Peyer's patch (tissue), 4 donors: ENCODE measurements at regions not wholly inside any gene's neighbourhood (a gene's known extent, or its start where the extent isn't known, plus 50 kb on each side); places are given as distances from the start of the nearest gene placed in this dataset.

Experiments used
- POLR2A ChIP-seq, 2 donors: fragments of 450-650 bp; IDR thresholded peaks; one replicate each; pipeline ENCODE4 v1.5.1; 2017; ENCODE audit warnings: antibody characterized with exemption in 2 of 2, mild to moderate bottlenecking in 2 of 2, moderate library complexity in 2 of 2
- TF ChIP-seq, protein P1 (sequence below), 6 experiments: fragments of 450-650 bp in 4 of 6; fragments of 200-600 bp in 2 of 6; sonication (generic) in 1 of 6; IDR thresholded peaks; one replicate each; pipeline ENCODE4 v1.5.1; 2017 to 2019; ENCODE audit warnings: antibody characterized with exemption in 6 of 6, mild to moderate bottlenecking in 3 of 6, moderate library complexity in 1 of 6

GRCh38 chr11:127632976-127633680 lies 632.6 kb upstream of the KIRREL3 start:
- TF ChIP-seq, protein P1, sequence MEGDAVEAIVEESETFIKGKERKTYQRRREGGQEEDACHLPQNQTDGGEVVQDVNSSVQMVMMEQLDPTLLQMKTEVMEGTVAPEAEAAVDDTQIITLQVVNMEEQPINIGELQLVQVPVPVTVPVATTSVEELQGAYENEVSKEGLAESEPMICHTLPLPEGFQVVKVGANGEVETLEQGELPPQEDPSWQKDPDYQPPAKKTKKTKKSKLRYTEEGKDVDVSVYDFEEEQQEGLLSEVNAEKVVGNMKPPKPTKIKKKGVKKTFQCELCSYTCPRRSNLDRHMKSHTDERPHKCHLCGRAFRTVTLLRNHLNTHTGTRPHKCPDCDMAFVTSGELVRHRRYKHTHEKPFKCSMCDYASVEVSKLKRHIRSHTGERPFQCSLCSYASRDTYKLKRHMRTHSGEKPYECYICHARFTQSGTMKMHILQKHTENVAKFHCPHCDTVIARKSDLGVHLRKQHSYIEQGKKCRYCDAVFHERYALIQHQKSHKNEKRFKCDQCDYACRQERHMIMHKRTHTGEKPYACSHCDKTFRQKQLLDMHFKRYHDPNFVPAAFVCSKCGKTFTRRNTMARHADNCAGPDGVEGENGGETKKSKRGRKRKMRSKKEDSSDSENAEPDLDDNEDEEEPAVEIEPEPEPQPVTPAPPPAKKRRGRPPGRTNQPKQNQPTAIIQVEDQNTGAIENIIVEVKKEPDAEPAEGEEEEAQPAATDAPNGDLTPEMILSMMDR (IDR thresholded peaks at IDR 0.05), result no peak
- TF ChIP-seq POLR2A (IDR thresholded peaks at IDR 0.05), result no peak
